ENCODE measurements at regions not wholly inside any gene's neighbourhood (a gene's known extent, or its start where the extent isn't known, plus 50 kb on each side); places are given as distances from the start of the nearest gene placed in this dataset.
"Not testable (repeated sequence)": the region's sequence is repeated elsewhere in the genome, so short reads cannot be mapped to it uniquely, and the experiment has no call there.

- Mint-ChIP-seq H3K27me3 (ENCODE audit: low read depth) (no peaks in the 10 kb centered on the region), H3K4me3 (no peak overlapping the region), H3K27ac (no peak overlapping the region), H3K9me3 (peaks cover 6% of the 10 kb centered on the region), H3K4me1 (no peaks in the 10 kb centered on the region), H3K36me3 (ENCODE audit: low read depth) (no peaks in the 10 kb centered on the region)
- TF ChIP-seq, protein P1, sequence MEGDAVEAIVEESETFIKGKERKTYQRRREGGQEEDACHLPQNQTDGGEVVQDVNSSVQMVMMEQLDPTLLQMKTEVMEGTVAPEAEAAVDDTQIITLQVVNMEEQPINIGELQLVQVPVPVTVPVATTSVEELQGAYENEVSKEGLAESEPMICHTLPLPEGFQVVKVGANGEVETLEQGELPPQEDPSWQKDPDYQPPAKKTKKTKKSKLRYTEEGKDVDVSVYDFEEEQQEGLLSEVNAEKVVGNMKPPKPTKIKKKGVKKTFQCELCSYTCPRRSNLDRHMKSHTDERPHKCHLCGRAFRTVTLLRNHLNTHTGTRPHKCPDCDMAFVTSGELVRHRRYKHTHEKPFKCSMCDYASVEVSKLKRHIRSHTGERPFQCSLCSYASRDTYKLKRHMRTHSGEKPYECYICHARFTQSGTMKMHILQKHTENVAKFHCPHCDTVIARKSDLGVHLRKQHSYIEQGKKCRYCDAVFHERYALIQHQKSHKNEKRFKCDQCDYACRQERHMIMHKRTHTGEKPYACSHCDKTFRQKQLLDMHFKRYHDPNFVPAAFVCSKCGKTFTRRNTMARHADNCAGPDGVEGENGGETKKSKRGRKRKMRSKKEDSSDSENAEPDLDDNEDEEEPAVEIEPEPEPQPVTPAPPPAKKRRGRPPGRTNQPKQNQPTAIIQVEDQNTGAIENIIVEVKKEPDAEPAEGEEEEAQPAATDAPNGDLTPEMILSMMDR (IDR thresholded peaks at IDR 0.05; ENCODE audit: unreplicated experiment in 3 of 3) = no peak
These were observed 2146.5 kb downstream of the TP53TG3F start for GRCh38 chr16:35605921-35606320.

GRCh38 chr16:35614883-35615282 is 2155.5 kb downstream of the TP53TG3F start:
- not testable (repeated sequence) for H3K4me1 Mint-ChIP-seq; H3K27me3 Mint-ChIP-seq (ENCODE audit: low read depth); H3K4me3 Mint-ChIP-seq; H3K27ac Mint-ChIP-seq; H3K36me3 Mint-ChIP-seq (ENCODE audit: low read depth)
- peaks cover 31% of the 10 kb centered on the region for H3K9me3 Mint-ChIP-seq

DNA sequence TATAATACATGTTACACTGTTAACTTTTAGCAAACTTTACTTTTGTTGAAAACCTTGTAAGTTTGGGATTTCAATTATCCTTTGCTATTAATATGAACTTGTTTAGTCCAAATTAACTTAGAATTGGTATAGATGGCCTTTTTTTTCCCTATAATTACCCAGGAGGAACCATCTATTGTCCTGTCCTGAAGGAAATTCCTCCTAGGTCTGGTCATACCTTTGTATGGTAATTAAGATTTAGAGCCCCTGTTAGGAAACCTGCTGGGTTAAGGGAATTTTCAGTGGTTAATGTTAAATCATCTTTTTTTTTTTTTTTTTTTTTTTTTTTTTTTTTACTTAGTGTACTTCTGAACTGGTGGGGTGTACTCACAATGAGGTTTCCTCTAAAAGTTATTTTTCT is 2159.8 kb downstream of the TP53TG3F start:
- H3K4me3 Mint-ChIP-seq; H3K27me3 Mint-ChIP-seq (ENCODE audit: low read depth); H3K27ac Mint-ChIP-seq; H3K36me3 Mint-ChIP-seq (ENCODE audit: low read depth); H3K4me1 Mint-ChIP-seq: not testable (repeated sequence)
- peaks cover 53% of the 10 kb centered on the region for H3K9me3 Mint-ChIP-seq

DNA sequence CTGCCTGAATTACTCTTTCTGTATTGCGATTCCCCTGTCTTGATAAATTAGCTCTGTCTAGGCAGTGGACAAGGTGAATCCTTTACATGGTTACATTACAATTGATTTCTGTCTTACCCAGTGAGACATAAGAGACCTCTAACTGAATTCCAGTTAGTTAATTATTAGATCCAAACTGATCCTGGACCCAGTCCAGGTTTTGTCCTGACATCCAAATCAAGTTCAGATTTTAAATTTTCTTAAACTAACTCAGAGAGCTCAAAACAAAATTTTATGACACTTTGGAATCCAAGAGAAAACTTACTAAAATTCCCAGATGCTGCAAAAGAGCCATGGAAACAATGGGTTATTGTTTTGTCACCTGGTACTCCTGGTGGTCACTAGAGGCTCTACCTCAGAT is 2166.6 kb downstream of the TP53TG3F start:
- TF ChIP-seq, protein P1 (IDR thresholded peaks at IDR 0.05; ENCODE audit: unreplicated experiment in 3 of 3) = no peak
- Mint-ChIP-seq H3K4me3 (no peak overlapping the region), H3K4me1 (no peaks in the 10 kb centered on the region), H3K27ac (no peak overlapping the region), H3K36me3 (ENCODE audit: low read depth) (no peaks in the 10 kb centered on the region), H3K27me3 (ENCODE audit: low read depth) (no peaks in the 10 kb centered on the region), H3K9me3 (peaks cover 34% of the 10 kb centered on the region)

DNA sequence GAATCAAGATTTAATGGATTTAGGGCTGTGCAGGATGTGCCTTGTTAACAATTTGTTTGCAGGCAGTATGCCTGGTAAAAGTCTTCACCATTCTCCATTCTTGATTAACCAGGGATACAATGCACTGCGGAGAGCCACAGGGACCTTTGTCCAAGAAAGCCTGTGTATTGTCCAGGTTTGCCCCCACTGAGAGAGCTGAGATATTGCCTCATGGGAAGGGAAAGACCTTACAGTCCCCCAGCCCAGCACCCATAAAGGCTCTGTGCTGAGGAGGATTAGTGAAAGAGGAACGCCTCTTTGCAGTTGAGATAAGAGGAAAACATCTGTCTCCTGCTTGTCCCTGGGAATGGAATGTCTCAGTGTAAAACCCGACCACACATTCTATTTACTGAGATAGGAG is 2169.6 kb downstream of the TP53TG3F start:
- Mint-ChIP-seq H3K27me3 (ENCODE audit: low read depth) (no peaks in the 10 kb centered on the region), H3K36me3 (ENCODE audit: low read depth) (no peaks in the 10 kb centered on the region), H3K27ac (no peak overlapping the region), H3K9me3 (peaks cover 36% of the 10 kb centered on the region), H3K4me1 (no peaks in the 10 kb centered on the region), H3K4me3 (no peak overlapping the region)
- TF ChIP-seq, protein P1 (IDR thresholded peaks at IDR 0.05; ENCODE audit: unreplicated experiment in 3 of 3) = no peak

- Mint-ChIP-seq H3K36me3 (ENCODE audit: low read depth) (no peaks in the 10 kb centered on the region), H3K27ac (no peak overlapping the region), H3K9me3 (peaks cover 36% of the 10 kb centered on the region), H3K27me3 (ENCODE audit: low read depth) (no peaks in the 10 kb centered on the region), H3K4me3 (no peak overlapping the region), H3K4me1 (no peaks in the 10 kb centered on the region)
- TF ChIP-seq, protein P1 (IDR thresholded peaks at IDR 0.05; ENCODE audit: unreplicated experiment in 3 of 3) = no peak
These were observed 2172.0 kb downstream of the TP53TG3F start for GRCh38 chr16:35631261-35631945.

DNA sequence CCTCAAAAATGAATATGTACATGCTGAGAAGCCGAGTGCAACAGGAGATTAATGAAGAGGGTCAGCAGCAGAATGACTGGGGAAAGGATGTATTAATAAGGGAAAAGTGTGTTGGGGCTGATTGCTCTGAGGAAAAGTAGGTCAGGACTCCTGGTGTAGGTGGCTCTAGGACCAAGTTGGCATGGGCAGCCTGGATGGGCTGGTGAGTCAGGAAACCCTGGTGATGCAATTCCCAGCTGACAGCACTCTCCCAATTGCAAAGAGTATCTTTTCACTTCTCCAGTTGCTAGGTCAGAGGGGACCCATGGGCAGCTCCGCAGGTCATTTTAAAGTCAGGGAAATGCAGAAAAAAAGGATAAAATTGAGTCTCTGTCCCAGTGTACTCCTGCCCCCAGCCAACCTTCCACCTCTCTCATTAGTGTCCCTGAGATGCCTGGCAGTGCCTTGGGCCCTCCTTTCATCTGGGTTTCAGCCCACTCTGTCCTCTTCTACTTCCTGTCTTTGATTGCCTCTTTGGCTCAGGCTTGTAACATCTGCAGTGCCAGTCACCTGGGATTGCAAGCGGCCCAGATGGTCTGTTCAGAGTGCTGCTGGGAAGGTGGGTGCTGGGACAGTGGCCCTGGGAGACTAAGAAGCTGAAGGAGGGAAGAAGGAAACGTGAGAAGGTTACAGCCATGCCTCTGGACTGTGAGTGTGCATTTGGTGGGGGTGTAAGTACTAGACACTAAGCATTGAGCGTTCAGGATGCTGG is 2177.2 kb downstream of the TP53TG3F start:
- H3K27me3 Mint-ChIP-seq (ENCODE audit: low read depth) = no peaks in the 10 kb centered on the region
- H3K4me1 Mint-ChIP-seq = no peaks in the 10 kb centered on the region
- H3K4me3 Mint-ChIP-seq = no peak overlapping the region
- no peak overlapping the region for H3K27ac Mint-ChIP-seq
- peaks cover 3% of the 10 kb centered on the region for H3K36me3 Mint-ChIP-seq (ENCODE audit: low read depth)
- peaks cover 46% of the 10 kb centered on the region for H3K9me3 Mint-ChIP-seq
- TF ChIP-seq, protein P1 (IDR thresholded peaks at IDR 0.05; ENCODE audit: unreplicated experiment in 3 of 3) = no peak

Measured in nephron (organoid).